MV-4-11 (cell line): ENCODE measurements at regions not wholly inside any gene's neighbourhood (a gene's known extent, or its start where the extent isn't known, plus 50 kb on each side); places are given as distances from the start of the nearest gene placed in this dataset.

ENCODE experiments used
- DNase-seq: peaks from one replicate; lab custom pipeline; 2025; lab: John Stamatoyannopoulos, UW

GRCh38 chr14:100438678-100439592 lies 115.8 kb downstream of the SLC25A47 start:
- DNase-seq, result no peak

- DNase-seq, result no peak
Observed at GRCh38 chr14:100439781-100440180, 116.6 kb downstream of the SLC25A47 start.

GRCh38 chr14:100440207-100440631 lies 117.1 kb downstream of the SLC25A47 start:
- DNase-seq, result peak; percentile 48

GRCh38 chr14:100440758-100441203 lies 117.6 kb downstream of the SLC25A47 start:
- DNase-seq, result no peak

- DNase-seq, result no peak
Observed at GRCh38 chr14:100441271-100441947, 118.3 kb downstream of the SLC25A47 start.

- no peak for DNase-seq
Observed at GRCh38 chr14:100442036-100442435, 118.9 kb downstream of the SLC25A47 start.

GRCh38 chr14:100442498-100443490 lies 119.7 kb downstream of the SLC25A47 start:
- DNase-seq, result no peak

- no peak for DNase-seq
Observed at GRCh38 chr14:100443603-100444002, 120.5 kb downstream of the SLC25A47 start.

GRCh38 chr14:100445436-100446088 lies 122.4 kb downstream of the SLC25A47 start:
- DNase-seq, result no peak

- DNase-seq, result no peak
Observed at GRCh38 chr14:100446572-100446971, 123.4 kb downstream of the SLC25A47 start.

- DNase-seq, result no peak
Observed at GRCh38 chr14:100448376-100448775, 125.2 kb downstream of the SLC25A47 start.

GRCh38 chr14:100449225-100449987 lies 126.3 kb downstream of the SLC25A47 start:
- DNase-seq, result no peak

GRCh38 chr14:100450049-100450448 lies 126.9 kb downstream of the SLC25A47 start:
- no peak for DNase-seq

- no peak for DNase-seq
Observed at GRCh38 chr14:100450736-100451135, 127.6 kb downstream of the SLC25A47 start.

GRCh38 chr14:100451264-100451663 lies 128.1 kb downstream of the SLC25A47 start:
- DNase-seq, result no peak

- no peak for DNase-seq
Observed at GRCh38 chr14:100453930-100454329, 130.8 kb downstream of the SLC25A47 start.

GRCh38 chr14:100454437-100454836 lies 131.3 kb downstream of the SLC25A47 start:
- no peak for DNase-seq

- no peak for DNase-seq
Observed at GRCh38 chr14:100463937-100464336, 123.3 kb downstream of the BEGAIN start.

- DNase-seq, result no peak
Observed at GRCh38 chr14:100466111-100466856, 120.9 kb downstream of the BEGAIN start.
